IMR-90 (cell line): ENCODE measurements at regions not wholly inside any gene's neighbourhood (a gene's known extent, or its start where the extent isn't known, plus 50 kb on each side); places are given as distances from the start of the nearest gene placed in this dataset.
"Not testable (repeated sequence)": the region's sequence is repeated elsewhere in the genome, so short reads cannot be mapped to it uniquely, and the experiment has no call there.

Source experiments
- ATAC-seq: fragments of 200-7000 bp; cut with Tn5 transposase; 2 replicates; pipeline ENCODE4 v1.9.1; 2020; ENCODE audit warnings: low read depth, mild to moderate bottlenecking, moderate library complexity
- BruUV-seq: library from RNA; stranded (reverse); fragments of 400-500 nt; replicated peaks from 2 replicates; lab custom pipeline; 2021; lab: Mats Ljungman, UMichigan
- CTCF ChIA-PET: fragments of 300-600 bp; formaldehyde crosslinking; extraction: SDS; loops from one replicate; lab custom pipeline; 2021; ENCODE audit warnings: antibody characterized with exemption; lab: Yijun Ruan, JAX
- POLR2A ChIA-PET: fragments of 300-600 bp; sonication (Branson Sonifier 250); formaldehyde crosslinking; loops from one replicate; lab custom pipeline; 2022; ENCODE audit warnings: antibody characterized with exemption; ENCODE audit not compliant: unreplicated experiment; lab: Charles Lee
- DNase-seq: peaks from one replicate; pipeline ENCODE4 v3.0.0; 2013
- H2AFZ ChIP-seq: replicated peaks from 2 replicates; pipeline ENCODE3; 2013; ENCODE audit warnings: low read length, mild to moderate bottlenecking; ENCODE audit not compliant: poor library complexity
- H2AK5ac ChIP-seq: 2 replicates; pipeline ENCODE4 v1.6.1; 2013; ENCODE audit warnings: low read depth, low read length, inconsistent platforms
- H2AK9ac ChIP-seq: replicated peaks from 2 replicates; pipeline ENCODE3; 2013; ENCODE audit warnings: mild to moderate bottlenecking, low read depth, low read length, moderate library complexity; ENCODE audit not compliant: poor library complexity
- H2BK120ac ChIP-seq: 2 replicates; pipeline ENCODE4 v1.6.1; 2013; ENCODE audit warnings: low read depth, low read length, inconsistent platforms
- H2BK15ac ChIP-seq: 3 replicates; pipeline ENCODE4 v1.6.1; 2013; ENCODE audit warnings: low read depth, low read length, inconsistent platforms
- H2BK20ac ChIP-seq: 2 replicates; pipeline ENCODE4 v1.6.1; 2013; ENCODE audit warnings: low read depth, mild to moderate bottlenecking, inconsistent platforms, low read length, moderate library complexity
- H2BK5ac ChIP-seq: 2 replicates; pipeline ENCODE4 v1.6.1; 2013; ENCODE audit warnings: mild to moderate bottlenecking, low read depth, low read length, inconsistent platforms; ENCODE audit not compliant: poor library complexity, severe bottlenecking
- H3K14ac ChIP-seq: replicated peaks from 2 replicates; pipeline ENCODE4 v1.6.1; 2013; ENCODE audit warnings: low read depth, low read length, inconsistent platforms
- H3K18ac ChIP-seq: 2 replicates; pipeline ENCODE4 v1.6.1; 2013; ENCODE audit warnings: low read depth, low read length, control low read depth
- H3K23ac ChIP-seq: 2 replicates; pipeline ENCODE4 v1.6.1; 2013; ENCODE audit warnings: low read depth, low read length, inconsistent platforms
- H3K27ac ChIP-seq: 2 replicates; pipeline ENCODE4 v1.5.1; 2013; ENCODE audit warnings: mild to moderate bottlenecking, control low read depth, low read length; ENCODE audit not compliant: insufficient read depth
- H3K27me3 ChIP-seq: 2 replicates; pipeline ENCODE4 v1.6.1; 2013; ENCODE audit warnings: low read length; ENCODE audit not compliant: control insufficient read depth, insufficient read depth
- H3K36me3 ChIP-seq: 2 replicates; pipeline ENCODE4 v1.6.1; 2013; ENCODE audit warnings: low read length, mixed read lengths; ENCODE audit not compliant: control insufficient read depth, insufficient read depth
- H3K4ac ChIP-seq: 2 replicates; pipeline ENCODE4 v1.6.1; 2013; ENCODE audit warnings: low read depth, low read length, inconsistent platforms
- H3K4me1 ChIP-seq: 2 replicates; pipeline ENCODE4 v1.6.1; 2013; ENCODE audit warnings: low read length, mixed read lengths; ENCODE audit not compliant: control insufficient read depth, insufficient read depth
- H3K4me2 ChIP-seq: 2 replicates; pipeline ENCODE4 v1.6.1; 2013; ENCODE audit warnings: low read depth, mild to moderate bottlenecking, control low read depth, low read length, moderate library complexity
- H3K4me3 ChIP-seq: 2 replicates; pipeline ENCODE4 v1.5.1; 2013; ENCODE audit warnings: low read depth, mild to moderate bottlenecking, control low read depth, low read length, moderate library complexity; ENCODE audit not compliant: insufficient read depth
- H3K56ac ChIP-seq: 2 replicates; pipeline ENCODE4 v1.6.1; 2013; ENCODE audit warnings: low read length, inconsistent platforms; ENCODE audit not compliant: insufficient read depth; ENCODE audit errors: extremely low read depth
- H3K79me1 ChIP-seq, 2 experiments: 2 replicates each; pipeline ENCODE4 v1.6.1; 2013; ENCODE audit warnings: low read length in 2 of 2, inconsistent platforms in 1 of 2, low read depth in 1 of 2
- H3K9ac ChIP-seq: 2 replicates; pipeline ENCODE4 v1.6.1; 2013; ENCODE audit warnings: low read depth, low read length, control low read depth
- H3K9me1 ChIP-seq: 2 replicates; pipeline ENCODE4 v1.6.1; 2013; ENCODE audit warnings: low read length, inconsistent platforms; ENCODE audit not compliant: insufficient read depth
- H3K9me3 ChIP-seq: 2 replicates; pipeline ENCODE4 v1.6.1; 2013; ENCODE audit warnings: low read length; ENCODE audit not compliant: control insufficient read depth, insufficient read depth
- H4K20me1 ChIP-seq: 2 replicates; pipeline ENCODE4 v1.6.1; 2013; ENCODE audit warnings: low read length, inconsistent platforms; ENCODE audit not compliant: insufficient read depth
- H4K5ac ChIP-seq: 2 replicates; pipeline ENCODE4 v1.6.1; 2013; ENCODE audit warnings: mild to moderate bottlenecking, low read depth, low read length, control low read depth
- H4K8ac ChIP-seq, 2 experiments: 2 replicates each; pipeline ENCODE4 v1.6.1; 2013; ENCODE audit warnings: low read depth in 2 of 2, low read length in 2 of 2, control low read depth in 1 of 2, inconsistent platforms in 1 of 2
- H4K91ac ChIP-seq: 2 replicates; pipeline ENCODE4 v1.6.1; 2013; ENCODE audit warnings: low read depth, low read length, inconsistent platforms; ENCODE audit not compliant: insufficient read depth
- WGBS, 2 experiments: methylation state at CpG; one replicate each; pipeline versions ENCODE4 v1.1.5 to v1.1.7; 2013; ENCODE audit warnings: missing lambda C conversion rate in 2 of 2; ENCODE audit not compliant: insufficient read length in 1 of 2; ENCODE audit errors: extremely low coverage in 2 of 2; 5-methylcytosine and 5-hydroxymethylcytosine counted together
- dilution Hi-C: fragments of 300-500 bp; cut with HindIII; formaldehyde crosslinking; loops from one replicate; pipeline ENCODE4 v1.14.3; 2018; ENCODE audit warnings: low sequenced_read_pairs; ENCODE audit not compliant: unreplicated experiment
- in situ Hi-C: fragments of 300-500 bp; cut with MboI; formaldehyde crosslinking; loops from 3 replicates; pipeline ENCODE4 v1.14.3; 2019; ENCODE audit warnings: low sequenced_read_pairs, inconsistent platforms, mixed read lengths
- intact Hi-C: fragments of 100-400 bp; cut with micrococcal nuclease; formaldehyde crosslinking; loops from 2 replicates; pipeline ENCODE4 v1.10.0; 2022

DNA sequence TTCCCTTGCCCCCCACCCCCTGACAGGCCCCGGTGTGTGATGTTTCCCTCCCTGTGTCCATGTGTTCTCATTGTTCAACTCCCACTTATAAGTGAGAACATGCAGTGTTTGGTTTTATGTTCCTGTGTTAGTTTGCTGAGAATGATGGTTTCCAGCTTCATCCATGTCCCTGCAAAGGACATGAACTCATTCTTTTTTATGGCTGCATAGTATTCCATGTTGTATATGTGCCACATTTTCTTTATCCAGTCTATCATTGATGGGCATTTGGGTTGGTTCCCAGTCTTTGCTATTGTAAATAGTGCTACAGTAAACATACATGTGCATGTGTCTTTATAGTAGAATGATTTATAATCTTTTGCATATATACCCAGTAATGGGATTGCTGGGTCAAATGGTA, 287.4 kb downstream of the UTRN start:
- intact Hi-C loops, POLR2A ChIA-PET: not testable (repeated sequence)

More for the DNA sequence above, 287.4 kb downstream of the UTRN start:
- H3K27me3 ChIP-seq, H2BK20ac ChIP-seq, DNase-seq, H2BK15ac ChIP-seq, H3K36me3 ChIP-seq, H3K56ac ChIP-seq, H3K79me1 ChIP-seq, H3K9me1 ChIP-seq, H4K8ac ChIP-seq, H2AFZ ChIP-seq, in situ Hi-C loops, H3K4ac ChIP-seq, H3K4me3 ChIP-seq, BruUV-seq, H4K20me1 ChIP-seq, H2BK120ac ChIP-seq, H2AK9ac ChIP-seq, H3K23ac ChIP-seq, H3K4me1 ChIP-seq, H4K5ac ChIP-seq, CTCF ChIA-PET, H3K9me3 ChIP-seq, H4K91ac ChIP-seq, H3K9ac ChIP-seq, dilution Hi-C loops, H3K18ac ChIP-seq, H3K14ac ChIP-seq, ATAC-seq, H3K4me2 ChIP-seq, H2BK5ac ChIP-seq, H2AK5ac ChIP-seq, H3K27ac ChIP-seq: not testable (repeated sequence)
- WGBS, 2 experiments = no CpG with 5 or more reads among the region's 1 CpG
